Ishikawa (cell line): ENCODE measurements at regions not wholly inside any gene's neighbourhood (a gene's known extent, or its start where the extent isn't known, plus 50 kb on each side); places are given as distances from the start of the nearest gene placed in this dataset.

ENCODE experiments used
- CEBPB ChIP-seq: IDR thresholded peaks from 2 replicates; pipeline ENCODE4 v1.6.1; 2012
- CREB1 ChIP-seq: IDR thresholded peaks from 2 replicates; pipeline ENCODE4 v1.6.1; 2012; ENCODE audit warnings: low read depth
- EGR1 ChIP-seq: IDR thresholded peaks from 2 replicates; pipeline ENCODE4 v1.6.1; 2012
- EP300 ChIP-seq: IDR thresholded peaks from 2 replicates; pipeline ENCODE4 v1.6.1; 2012; ENCODE audit warnings: borderline replicate concordance
- FOXM1 ChIP-seq: IDR thresholded peaks from 2 replicates; pipeline ENCODE4 v1.6.1; 2012; ENCODE audit warnings: low read depth, borderline replicate concordance
- MAX ChIP-seq: IDR thresholded peaks from 2 replicates; pipeline ENCODE4 v1.6.1; 2012
- NFIC ChIP-seq: IDR thresholded peaks from 2 replicates; pipeline ENCODE4 v1.6.1; 2012
- RAD21 ChIP-seq: IDR thresholded peaks from 2 replicates; pipeline ENCODE4 v1.6.1; 2012; ENCODE audit warnings: low read depth
- TAF1 ChIP-seq: IDR thresholded peaks from 2 replicates; pipeline ENCODE4 v1.6.1; 2012; ENCODE audit warnings: low read depth, mild to moderate bottlenecking
- TCF12 ChIP-seq: IDR thresholded peaks from 2 replicates; pipeline ENCODE4 v1.6.1; 2012; ENCODE audit warnings: low read depth
- TEAD4 ChIP-seq: IDR thresholded peaks from 2 replicates; pipeline ENCODE4 v1.6.1; 2012
- USF1 ChIP-seq: IDR thresholded peaks from 2 replicates; pipeline ENCODE4 v1.6.1; 2012
- YY1 ChIP-seq: IDR thresholded peaks from 2 replicates; pipeline ENCODE4 v1.6.1; 2012; ENCODE audit warnings: low read depth
- ZBTB7A ChIP-seq: IDR thresholded peaks from 2 replicates; pipeline ENCODE4 v1.6.1; 2012; ENCODE audit warnings: low read depth
- TF ChIP-seq, protein P1 (sequence below): IDR thresholded peaks from 2 replicates; pipeline ENCODE4 v1.6.1; 2012; ENCODE audit warnings: low read depth, mild to moderate bottlenecking

GRCh38 chr14:53603994-53604393, 352.6 kb downstream of the BMP4 start:
- no peak for TF ChIP-seq TAF1
- TF ChIP-seq RAD21: no peak
- TF ChIP-seq EGR1: no peak
- no peak for TF ChIP-seq ZBTB7A
- no peak for TF ChIP-seq CREB1
- TF ChIP-seq FOXM1: no peak
- no peak for TF ChIP-seq NFIC
- TF ChIP-seq, protein P1, sequence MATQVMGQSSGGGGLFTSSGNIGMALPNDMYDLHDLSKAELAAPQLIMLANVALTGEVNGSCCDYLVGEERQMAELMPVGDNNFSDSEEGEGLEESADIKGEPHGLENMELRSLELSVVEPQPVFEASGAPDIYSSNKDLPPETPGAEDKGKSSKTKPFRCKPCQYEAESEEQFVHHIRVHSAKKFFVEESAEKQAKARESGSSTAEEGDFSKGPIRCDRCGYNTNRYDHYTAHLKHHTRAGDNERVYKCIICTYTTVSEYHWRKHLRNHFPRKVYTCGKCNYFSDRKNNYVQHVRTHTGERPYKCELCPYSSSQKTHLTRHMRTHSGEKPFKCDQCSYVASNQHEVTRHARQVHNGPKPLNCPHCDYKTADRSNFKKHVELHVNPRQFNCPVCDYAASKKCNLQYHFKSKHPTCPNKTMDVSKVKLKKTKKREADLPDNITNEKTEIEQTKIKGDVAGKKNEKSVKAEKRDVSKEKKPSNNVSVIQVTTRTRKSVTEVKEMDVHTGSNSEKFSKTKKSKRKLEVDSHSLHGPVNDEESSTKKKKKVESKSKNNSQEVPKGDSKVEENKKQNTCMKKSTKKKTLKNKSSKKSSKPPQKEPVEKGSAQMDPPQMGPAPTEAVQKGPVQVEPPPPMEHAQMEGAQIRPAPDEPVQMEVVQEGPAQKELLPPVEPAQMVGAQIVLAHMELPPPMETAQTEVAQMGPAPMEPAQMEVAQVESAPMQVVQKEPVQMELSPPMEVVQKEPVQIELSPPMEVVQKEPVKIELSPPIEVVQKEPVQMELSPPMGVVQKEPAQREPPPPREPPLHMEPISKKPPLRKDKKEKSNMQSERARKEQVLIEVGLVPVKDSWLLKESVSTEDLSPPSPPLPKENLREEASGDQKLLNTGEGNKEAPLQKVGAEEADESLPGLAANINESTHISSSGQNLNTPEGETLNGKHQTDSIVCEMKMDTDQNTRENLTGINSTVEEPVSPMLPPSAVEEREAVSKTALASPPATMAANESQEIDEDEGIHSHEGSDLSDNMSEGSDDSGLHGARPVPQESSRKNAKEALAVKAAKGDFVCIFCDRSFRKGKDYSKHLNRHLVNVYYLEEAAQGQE: no peak

DNA sequence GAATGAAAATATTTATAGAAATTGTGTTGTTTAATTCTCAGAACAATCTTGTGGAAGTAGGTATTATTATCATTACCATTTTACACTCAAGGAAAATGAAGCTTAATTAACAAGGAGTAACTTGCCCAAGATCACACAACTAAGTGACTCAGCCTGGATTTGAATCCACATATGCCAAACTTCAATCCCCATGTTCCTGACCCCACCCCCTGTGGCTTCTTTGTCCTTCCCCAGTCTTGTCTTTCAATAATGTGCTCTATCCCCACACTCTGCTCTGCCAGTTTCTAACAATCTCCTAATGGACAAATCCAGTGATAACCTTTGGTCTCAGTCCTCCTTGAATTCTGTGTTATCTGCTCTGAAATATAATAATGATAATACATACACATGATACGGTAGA, 355.2 kb downstream of the BMP4 start:
- TF ChIP-seq MAX (no peak), USF1 (no peak), ZBTB7A (no peak), CREB1 (no peak), NFIC (no peak), RAD21 (no peak), EP300 (no peak), EGR1 (no peak), TAF1 (no peak), TCF12 (no peak), YY1 (no peak), TEAD4 (no peak), FOXM1 (no peak), CEBPB (no peak)
- TF ChIP-seq, protein P1: no peak

- no peak for TF ChIP-seq NFIC
- TF ChIP-seq TCF12: no peak
- TF ChIP-seq ZBTB7A: no peak
- TF ChIP-seq CREB1: no peak
- no peak for TF ChIP-seq TEAD4
- no peak for TF ChIP-seq MAX
- no peak for TF ChIP-seq RAD21
- TF ChIP-seq EP300: no peak
- TF ChIP-seq, protein P1: no peak
- TF ChIP-seq EGR1: no peak
- TF ChIP-seq CEBPB: no peak
- no peak for TF ChIP-seq FOXM1
- no peak for TF ChIP-seq USF1
- no peak for TF ChIP-seq YY1
- no peak for TF ChIP-seq TAF1
These were observed 357.2 kb downstream of the BMP4 start for GRCh38 chr14:53599221-53599945.

GRCh38 chr14:53596853-53597525, 359.6 kb downstream of the BMP4 start:
- no peak for TF ChIP-seq RAD21
- TF ChIP-seq, protein P1: no peak
- no peak for TF ChIP-seq CEBPB
- no peak for TF ChIP-seq EGR1
- no peak for TF ChIP-seq YY1
- no peak for TF ChIP-seq ZBTB7A
- TF ChIP-seq TAF1: no peak
- no peak for TF ChIP-seq MAX
- no peak for TF ChIP-seq TEAD4
- TF ChIP-seq NFIC: no peak
- TF ChIP-seq CREB1: no peak
- TF ChIP-seq USF1: no peak
- no peak for TF ChIP-seq TCF12
